Gastrocnemius medialis (tissue), 4 donors: ENCODE measurements at regions not wholly inside any gene's neighbourhood (a gene's known extent, or its start where the extent isn't known, plus 50 kb on each side); places are given as distances from the start of the nearest gene placed in this dataset.

Experiments used
- POLR2A ChIP-seq, 2 donors: fragments of 450-650 bp; IDR thresholded peaks; one replicate each; pipeline ENCODE4 v1.6.1; 2017; ENCODE audit warnings: antibody characterized with exemption in 2 of 2, mild to moderate bottlenecking in 2 of 2, moderate library complexity in 2 of 2
- TF ChIP-seq, protein P1 (sequence below), 5 experiments: fragments of 450-650 bp in 3 of 5; fragments of 200-600 bp in 2 of 5; sonication (generic) in 2 of 5; IDR thresholded peaks in 4 of 5; conservative IDR thresholded peaks in 1 of 5; 1 replicate in 4 of 5; 2 replicates in 1 of 5; pipeline ENCODE4 v1.5.1; 2016 to 2019; ENCODE audit warnings: antibody characterized with exemption in 5 of 5, mild to moderate bottlenecking in 3 of 5, moderate library complexity in 3 of 5

DNA sequence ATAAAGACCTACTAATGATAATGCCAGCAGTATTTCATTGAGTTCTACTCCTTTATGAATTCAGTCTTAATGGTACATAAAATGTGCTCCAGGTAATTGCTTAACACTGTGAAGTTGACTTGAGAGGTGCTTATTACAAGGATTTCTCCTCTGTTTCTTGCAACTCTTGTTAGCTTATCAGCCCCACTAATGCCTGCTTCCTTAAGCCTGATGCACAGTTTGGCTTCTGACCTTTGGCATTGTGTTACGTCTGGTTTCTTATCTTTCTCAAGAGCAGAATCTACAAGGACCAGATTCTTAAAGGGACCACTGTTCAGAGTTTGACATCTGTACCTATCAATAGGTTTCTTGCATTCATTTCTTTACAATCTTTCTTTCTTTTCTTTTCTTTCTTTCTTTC is 223.9 kb upstream of the CWC22 start:
- TF ChIP-seq POLR2A (IDR thresholded peaks at IDR 0.05) = no peak
- TF ChIP-seq, protein P1, sequence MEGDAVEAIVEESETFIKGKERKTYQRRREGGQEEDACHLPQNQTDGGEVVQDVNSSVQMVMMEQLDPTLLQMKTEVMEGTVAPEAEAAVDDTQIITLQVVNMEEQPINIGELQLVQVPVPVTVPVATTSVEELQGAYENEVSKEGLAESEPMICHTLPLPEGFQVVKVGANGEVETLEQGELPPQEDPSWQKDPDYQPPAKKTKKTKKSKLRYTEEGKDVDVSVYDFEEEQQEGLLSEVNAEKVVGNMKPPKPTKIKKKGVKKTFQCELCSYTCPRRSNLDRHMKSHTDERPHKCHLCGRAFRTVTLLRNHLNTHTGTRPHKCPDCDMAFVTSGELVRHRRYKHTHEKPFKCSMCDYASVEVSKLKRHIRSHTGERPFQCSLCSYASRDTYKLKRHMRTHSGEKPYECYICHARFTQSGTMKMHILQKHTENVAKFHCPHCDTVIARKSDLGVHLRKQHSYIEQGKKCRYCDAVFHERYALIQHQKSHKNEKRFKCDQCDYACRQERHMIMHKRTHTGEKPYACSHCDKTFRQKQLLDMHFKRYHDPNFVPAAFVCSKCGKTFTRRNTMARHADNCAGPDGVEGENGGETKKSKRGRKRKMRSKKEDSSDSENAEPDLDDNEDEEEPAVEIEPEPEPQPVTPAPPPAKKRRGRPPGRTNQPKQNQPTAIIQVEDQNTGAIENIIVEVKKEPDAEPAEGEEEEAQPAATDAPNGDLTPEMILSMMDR (IDR thresholded peaks at IDR 0.05 in 4 of 5, conservative IDR thresholded peaks at IDR 0.05 in 1 of 5) = no peak
